ENCODE measurements at regions not wholly inside any gene's neighbourhood (a gene's known extent, or its start where the extent isn't known, plus 50 kb on each side); places are given as distances from the start of the nearest gene placed in this dataset.

- TF ChIP-seq CTCF (IDR thresholded peaks at IDR 0.05 in 8 of 11, conservative IDR thresholded peaks at IDR 0.05 in 3 of 11) (no peak), POLR2A (IDR thresholded peaks at IDR 0.05) (no peak), POLR2AphosphoS5 (IDR thresholded peaks at IDR 0.05) (no peak)
Measured at GRCh38 chr6:153424719-153425400, 293.8 kb upstream of the RGS17 start.
